ENCODE measurements at regions not wholly inside any gene's neighbourhood (a gene's known extent, or its start where the extent isn't known, plus 50 kb on each side); places are given as distances from the start of the nearest gene placed in this dataset.

DNA sequence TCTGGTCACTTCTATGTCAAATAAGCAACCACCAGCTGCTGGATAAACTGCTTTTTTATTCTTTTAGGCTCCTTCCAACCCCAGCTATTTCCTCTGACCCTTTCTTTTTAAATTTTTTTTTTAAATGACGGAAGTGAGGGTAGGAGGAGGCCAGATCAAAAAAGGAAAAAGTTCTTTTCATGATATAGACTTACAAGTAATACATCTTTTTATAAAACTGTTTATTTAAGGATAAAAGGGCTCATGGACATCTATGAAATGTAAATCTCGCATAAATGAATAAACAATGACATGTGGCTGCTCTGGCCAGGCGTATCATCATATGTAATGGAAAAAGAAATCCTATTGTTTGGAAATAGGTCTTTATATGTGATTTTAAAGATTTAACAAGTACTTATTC, 169.0 kb upstream of the ATP2B1 start:
- H3K4me2 ChIP-seq (ENCODE audit: low read length): no peak overlapping the region
- H2AFZ ChIP-seq (ENCODE audit: low read depth, low read length): no peak overlapping the region
- no peaks in the 10 kb centered on the region for H3K36me3 ChIP-seq (ENCODE audit: insufficient read depth, low read length)
- no peaks in the 10 kb centered on the region for H3K9me2 ChIP-seq (ENCODE audit: insufficient read depth, low read length)
- H3K27me3 ChIP-seq (ENCODE audit: insufficient read depth, low read depth, low read length): no peaks in the 10 kb centered on the region
- H3K4me3 ChIP-seq (ENCODE audit: low read length): no peak overlapping the region
- TF ChIP-seq EP300 (conservative IDR thresholded peaks at IDR 0.05; ENCODE audit: poor library complexity, severe bottlenecking) (no peak), EZH2 (IDR thresholded peaks at IDR 0.05; ENCODE audit: borderline replicate concordance, insufficient read depth, low read length, poor library complexity, severe bottlenecking) (no peak), RAD21 (conservative IDR thresholded peaks at IDR 0.05) (no peak), TAF1 (IDR thresholded peaks at IDR 0.05; ENCODE audit: low read depth) (no peak), MXI1 (conservative IDR thresholded peaks at IDR 0.05; ENCODE audit: poor library complexity, severe bottlenecking) (no peak), SMC3 (conservative IDR thresholded peaks at IDR 0.05; ENCODE audit: poor library complexity) (no peak), POLR2AphosphoS5 (IDR thresholded peaks at IDR 0.05) (no peak)
- TF ChIP-seq, protein P1, sequence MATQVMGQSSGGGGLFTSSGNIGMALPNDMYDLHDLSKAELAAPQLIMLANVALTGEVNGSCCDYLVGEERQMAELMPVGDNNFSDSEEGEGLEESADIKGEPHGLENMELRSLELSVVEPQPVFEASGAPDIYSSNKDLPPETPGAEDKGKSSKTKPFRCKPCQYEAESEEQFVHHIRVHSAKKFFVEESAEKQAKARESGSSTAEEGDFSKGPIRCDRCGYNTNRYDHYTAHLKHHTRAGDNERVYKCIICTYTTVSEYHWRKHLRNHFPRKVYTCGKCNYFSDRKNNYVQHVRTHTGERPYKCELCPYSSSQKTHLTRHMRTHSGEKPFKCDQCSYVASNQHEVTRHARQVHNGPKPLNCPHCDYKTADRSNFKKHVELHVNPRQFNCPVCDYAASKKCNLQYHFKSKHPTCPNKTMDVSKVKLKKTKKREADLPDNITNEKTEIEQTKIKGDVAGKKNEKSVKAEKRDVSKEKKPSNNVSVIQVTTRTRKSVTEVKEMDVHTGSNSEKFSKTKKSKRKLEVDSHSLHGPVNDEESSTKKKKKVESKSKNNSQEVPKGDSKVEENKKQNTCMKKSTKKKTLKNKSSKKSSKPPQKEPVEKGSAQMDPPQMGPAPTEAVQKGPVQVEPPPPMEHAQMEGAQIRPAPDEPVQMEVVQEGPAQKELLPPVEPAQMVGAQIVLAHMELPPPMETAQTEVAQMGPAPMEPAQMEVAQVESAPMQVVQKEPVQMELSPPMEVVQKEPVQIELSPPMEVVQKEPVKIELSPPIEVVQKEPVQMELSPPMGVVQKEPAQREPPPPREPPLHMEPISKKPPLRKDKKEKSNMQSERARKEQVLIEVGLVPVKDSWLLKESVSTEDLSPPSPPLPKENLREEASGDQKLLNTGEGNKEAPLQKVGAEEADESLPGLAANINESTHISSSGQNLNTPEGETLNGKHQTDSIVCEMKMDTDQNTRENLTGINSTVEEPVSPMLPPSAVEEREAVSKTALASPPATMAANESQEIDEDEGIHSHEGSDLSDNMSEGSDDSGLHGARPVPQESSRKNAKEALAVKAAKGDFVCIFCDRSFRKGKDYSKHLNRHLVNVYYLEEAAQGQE (IDR thresholded peaks at IDR 0.05; ENCODE audit: borderline replicate concordance): no peak
- TF ChIP-seq, protein P2, sequence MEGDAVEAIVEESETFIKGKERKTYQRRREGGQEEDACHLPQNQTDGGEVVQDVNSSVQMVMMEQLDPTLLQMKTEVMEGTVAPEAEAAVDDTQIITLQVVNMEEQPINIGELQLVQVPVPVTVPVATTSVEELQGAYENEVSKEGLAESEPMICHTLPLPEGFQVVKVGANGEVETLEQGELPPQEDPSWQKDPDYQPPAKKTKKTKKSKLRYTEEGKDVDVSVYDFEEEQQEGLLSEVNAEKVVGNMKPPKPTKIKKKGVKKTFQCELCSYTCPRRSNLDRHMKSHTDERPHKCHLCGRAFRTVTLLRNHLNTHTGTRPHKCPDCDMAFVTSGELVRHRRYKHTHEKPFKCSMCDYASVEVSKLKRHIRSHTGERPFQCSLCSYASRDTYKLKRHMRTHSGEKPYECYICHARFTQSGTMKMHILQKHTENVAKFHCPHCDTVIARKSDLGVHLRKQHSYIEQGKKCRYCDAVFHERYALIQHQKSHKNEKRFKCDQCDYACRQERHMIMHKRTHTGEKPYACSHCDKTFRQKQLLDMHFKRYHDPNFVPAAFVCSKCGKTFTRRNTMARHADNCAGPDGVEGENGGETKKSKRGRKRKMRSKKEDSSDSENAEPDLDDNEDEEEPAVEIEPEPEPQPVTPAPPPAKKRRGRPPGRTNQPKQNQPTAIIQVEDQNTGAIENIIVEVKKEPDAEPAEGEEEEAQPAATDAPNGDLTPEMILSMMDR (IDR thresholded peaks at IDR 0.05; ENCODE audit: poor library complexity, severe bottlenecking): no peak
- no peaks in the 10 kb centered on the region for H3K9me3 ChIP-seq (ENCODE audit: low read length)
- H3K27ac ChIP-seq (ENCODE audit: low read length): no peak overlapping the region
- no peaks in the 10 kb centered on the region for H4K20me1 ChIP-seq (ENCODE audit: insufficient read depth)
- H3K79me2 ChIP-seq (replicated peaks; ENCODE audit: insufficient read depth, low read length): no peaks in the 10 kb centered on the region
- no peaks in the 10 kb centered on the region for H3F3A ChIP-seq (ENCODE audit: insufficient read depth, low read length, poor library complexity, severe bottlenecking)
- H3K9ac ChIP-seq (ENCODE audit: low read length): no peak overlapping the region

DNA sequence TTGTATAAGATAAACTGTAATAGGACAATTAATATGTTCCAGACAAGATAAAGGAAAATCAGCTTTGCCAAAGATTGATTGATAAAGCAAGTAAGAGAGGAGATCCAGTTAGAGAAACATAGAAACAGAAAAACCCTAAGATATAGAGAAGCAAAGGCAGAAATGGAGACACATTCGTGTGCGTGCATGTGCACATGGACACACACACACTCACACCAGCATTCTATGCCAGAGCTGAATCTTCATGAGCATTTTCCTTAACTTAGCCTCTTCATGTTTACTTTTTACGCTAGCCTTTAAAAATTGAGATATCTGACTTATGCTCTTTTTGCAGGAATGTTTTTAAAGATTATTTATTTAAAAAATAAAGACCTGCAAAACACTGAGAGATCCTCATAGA, 168.5 kb upstream of the ATP2B1 start:
- Histone ChIP-seq H3K27ac (ENCODE audit: low read length) (no peak overlapping the region), H3K9me2 (ENCODE audit: insufficient read depth, low read length) (no peaks in the 10 kb centered on the region), H3K4me3 (ENCODE audit: low read length) (no peak overlapping the region), H3K79me2 (replicated peaks; ENCODE audit: insufficient read depth, low read length) (no peaks in the 10 kb centered on the region), H3K36me3 (ENCODE audit: insufficient read depth, low read length) (no peaks in the 10 kb centered on the region), H3F3A (ENCODE audit: insufficient read depth, low read length, poor library complexity, severe bottlenecking) (no peaks in the 10 kb centered on the region), H4K20me1 (ENCODE audit: insufficient read depth) (no peaks in the 10 kb centered on the region), H2AFZ (ENCODE audit: low read depth, low read length) (no peak overlapping the region), H3K27me3 (ENCODE audit: insufficient read depth, low read depth, low read length) (no peaks in the 10 kb centered on the region), H3K4me2 (ENCODE audit: low read length) (no peak overlapping the region), H3K9ac (ENCODE audit: low read length) (no peak overlapping the region), H3K9me3 (ENCODE audit: low read length) (no peaks in the 10 kb centered on the region)
- TF ChIP-seq MXI1 (conservative IDR thresholded peaks at IDR 0.05; ENCODE audit: poor library complexity, severe bottlenecking) (no peak), EP300 (conservative IDR thresholded peaks at IDR 0.05; ENCODE audit: poor library complexity, severe bottlenecking) (no peak), RAD21 (conservative IDR thresholded peaks at IDR 0.05) (no peak), SMC3 (conservative IDR thresholded peaks at IDR 0.05; ENCODE audit: poor library complexity) (no peak), TAF1 (IDR thresholded peaks at IDR 0.05; ENCODE audit: low read depth) (no peak)
- TF ChIP-seq, protein P1 (IDR thresholded peaks at IDR 0.05; ENCODE audit: borderline replicate concordance): no peak

Data from neural cell (in vitro differentiated cells).